GM12864 (cell line): ENCODE measurements at regions not wholly inside any gene's neighbourhood (a gene's known extent, or its start where the extent isn't known, plus 50 kb on each side); places are given as distances from the start of the nearest gene placed in this dataset.

Source experiments
- DNase-seq: peaks from one replicate; pipeline ENCODE4 v3.0.0-alpha.2; 2011; ENCODE audit warnings: low read depth
- H3K4me3 ChIP-seq: 2 replicates; pipeline ENCODE4 v1.5.1; 2011; ENCODE audit warnings: mild to moderate bottlenecking, low read depth, low read length, control low read depth
- CTCF ChIP-seq: IDR thresholded peaks from 2 replicates; pipeline ENCODE4 v1.5.1; 2011; ENCODE audit warnings: low read depth, mild to moderate bottlenecking, moderate library complexity, low read length, control low read depth, inconsistent platforms; ENCODE audit errors: missing control alignments

- no peak overlapping the region for H3K4me3 ChIP-seq
- DNase-seq = no peak
- no peak for TF ChIP-seq CTCF
Observed at GRCh38 chr13:105428811-105429210, 1106.7 kb downstream of the EFNB2 start.

- no peak overlapping the region for H3K4me3 ChIP-seq
- DNase-seq = no peak
- no peak for TF ChIP-seq CTCF
Observed at GRCh38 chr13:105426441-105426840, 1109.0 kb downstream of the EFNB2 start.

- DNase-seq = no peak
- no peak overlapping the region for H3K4me3 ChIP-seq
- TF ChIP-seq CTCF = no peak
Observed at GRCh38 chr13:105414639-105415038, 1120.8 kb downstream of the EFNB2 start.

GRCh38 chr13:105412171-105412570 lies 1123.3 kb downstream of the EFNB2 start:
- DNase-seq = no peak
- no peak for TF ChIP-seq CTCF
- no peak overlapping the region for H3K4me3 ChIP-seq

GRCh38 chr13:105410602-105411001 lies 1124.9 kb downstream of the EFNB2 start:
- no peak overlapping the region for H3K4me3 ChIP-seq
- peak; percentile 17 for TF ChIP-seq CTCF
- DNase-seq = no peak

GRCh38 chr13:105406551-105406950 lies 1128.9 kb downstream of the EFNB2 start:
- H3K4me3 ChIP-seq = no peak overlapping the region
- no peak for DNase-seq
- no peak for TF ChIP-seq CTCF

GRCh38 chr13:105403086-105403485 lies 1132.4 kb downstream of the EFNB2 start:
- no peak for DNase-seq
- no peak for TF ChIP-seq CTCF
- H3K4me3 ChIP-seq = no peak overlapping the region
